K562 (cell line): ENCODE measurements at regions not wholly inside any gene's neighbourhood (a gene's known extent, or its start where the extent isn't known, plus 50 kb on each side); places are given as distances from the start of the nearest gene placed in this dataset.

Experiments used
- ATAC-seq: fragments of 200-7000 bp; cut with Tn5 transposase; 3 replicates; pipeline ENCODE4 v1.9.1; 2020; ENCODE audit warnings: moderate library complexity
- BruUV-seq: library from RNA; stranded (reverse); fragments of 400-500 nt; replicated peaks from 2 replicates; lab custom pipeline; 2021; lab: Mats Ljungman, UMichigan
- CTCF ChIA-PET: fragments of 300-600 bp; formaldehyde crosslinking; extraction: SDS; loops from one replicate; lab custom pipeline; 2021; ENCODE audit warnings: low intra/inter-chr PET ratio; lab: Yijun Ruan, JAX
- POLR2A ChIA-PET: fragments of 300-600, 350-650 bp; sonication (Branson Sonifier 250); formaldehyde crosslinking; extraction: SDS; loops from one replicate; lab custom pipeline; 2021; ENCODE audit warnings: antibody characterized with exemption, inconsistent platforms; lab: Yijun Ruan, JAX
- DNase-seq, 4 experiments: peaks; one replicate each; pipeline versions ENCODE4 v3.0.0 to v3.0.0-alpha.2; 2011 to 2018; ENCODE audit warnings: low spot score in 3 of 4, mixed read lengths in 3 of 4; ENCODE audit errors: extremely low read depth in 1 of 4
- FAIRE-seq: peaks from 2 replicates; lab custom pipeline; 2011; peaks lifted over from hg19 to GRCh38; lab: Jason Lieb, UNC
- H2AFZ ChIP-seq: 2 replicates; pipeline ENCODE4 v1.6.0; 2011; ENCODE audit warnings: low read depth, low read length, control low read depth, inconsistent platforms
- H3K27ac ChIP-seq: fragments of 200-600 bp; 3 replicates; pipeline ENCODE4 v1.8.0; 2011; ENCODE audit warnings: low read depth, mild to moderate bottlenecking, control low read depth, inconsistent platforms, low read length, moderate library complexity, mixed read lengths; ENCODE audit errors: extremely low read depth
- H3K27me3 ChIP-seq, 2 experiments: fragments of 300-600 bp in 1 of 2; 2 replicates in 1 of 2; 3 replicates in 1 of 2; pipeline versions ENCODE4 v1.6.0 to v1.8.0; 2011; ENCODE audit warnings: inconsistent platforms in 2 of 2, low read length in 2 of 2, mild to moderate bottlenecking in 1 of 2, mixed read lengths in 1 of 2, moderate library complexity in 1 of 2; ENCODE audit not compliant: control insufficient read depth in 2 of 2, insufficient read depth in 2 of 2
- H3K36me3 ChIP-seq: fragments of 300-600 bp; 3 replicates; pipeline ENCODE4 v1.8.0; 2011; ENCODE audit warnings: mild to moderate bottlenecking, low read length, inconsistent platforms; ENCODE audit not compliant: control insufficient read depth, insufficient read depth
- H3K4me1 ChIP-seq, 2 experiments: fragments of 200-600 bp in 1 of 2; replicated peaks in 1 of 2; 2 replicates in 1 of 2; 3 replicates in 1 of 2; pipeline versions ENCODE4 v1.5.1 to v1.8.0; 2011; ENCODE audit warnings: inconsistent platforms in 2 of 2, low read length in 2 of 2, mild to moderate bottlenecking in 1 of 2, mixed read lengths in 1 of 2, moderate library complexity in 1 of 2; ENCODE audit not compliant: control insufficient read depth in 2 of 2, insufficient read depth in 2 of 2
- H3K4me2 ChIP-seq: 2 replicates; pipeline ENCODE4 v1.6.1; 2011; ENCODE audit warnings: low read length, control low read depth, inconsistent platforms, mixed read lengths; ENCODE audit not compliant: insufficient read depth
- H3K4me3 ChIP-seq: fragments of 200-600 bp; sonication (generic), shearing (Covaris generic); 2 replicates; pipeline ENCODE4 v1.5.1; 2016; ENCODE audit warnings: control low read depth, inconsistent platforms
- H3K79me2 ChIP-seq: fragments of 200-600 bp; 3 replicates; pipeline ENCODE4 v1.8.0; 2011; ENCODE audit warnings: low read length, inconsistent platforms; ENCODE audit not compliant: control insufficient read depth, insufficient read depth
- H3K9ac ChIP-seq, 2 experiments: 2 replicates each; pipeline versions ENCODE4 v1.6.0 to v1.6.1; 2011; ENCODE audit warnings: low read depth in 2 of 2, low read length in 2 of 2, control low read depth in 1 of 2, inconsistent platforms in 1 of 2, mild to moderate bottlenecking in 1 of 2, mixed read lengths in 1 of 2; ENCODE audit not compliant: insufficient read depth in 1 of 2
- H3K9me1 ChIP-seq: one replicate; pipeline ENCODE4 v1.6.0; 2011; ENCODE audit warnings: inconsistent platforms, mild to moderate bottlenecking, low read length, moderate library complexity; ENCODE audit not compliant: control insufficient read depth, insufficient read depth
- H3K9me3 ChIP-seq: replicated peaks from 2 replicates; pipeline ENCODE4 v1.5.1; 2011; ENCODE audit warnings: low read depth, low read length, inconsistent platforms; ENCODE audit not compliant: control insufficient read depth, insufficient read depth
- H4K20me1 ChIP-seq: replicated peaks from 2 replicates; pipeline ENCODE4 v1.6.1; 2011; ENCODE audit warnings: low read length, inconsistent platforms, mixed read lengths; ENCODE audit not compliant: control insufficient read depth, insufficient read depth
- ARID2 ChIP-seq: fragments of 450-650 bp; IDR thresholded peaks from 2 replicates; pipeline ENCODE4 v1.6.1; 2017; ENCODE audit warnings: antibody characterized with exemption, mild to moderate bottlenecking
- CBX3 ChIP-seq, 2 experiments: IDR thresholded peaks; 1 replicate in 1 of 2; 2 replicates in 1 of 2; pipeline ENCODE4 v1.6.1; 2012; ENCODE audit warnings: inconsistent platforms in 2 of 2, low read length in 2 of 2, borderline replicate concordance in 1 of 2, control low read depth in 1 of 2
- EP400 ChIP-seq: fragments of 450-650 bp; IDR thresholded peaks from 2 replicates; pipeline ENCODE4 v1.6.1; 2017; ENCODE audit warnings: antibody characterized with exemption, mild to moderate bottlenecking, moderate library complexity
- HOXB6 ChIP-seq: fragments of 250-450 bp; sonication (Bioruptor Pico); IDR thresholded peaks from 2 replicates; pipeline ENCODE4 v1.5.1; 2022; ENCODE audit warnings: mild to moderate bottlenecking, borderline replicate concordance
- KAT2B ChIP-seq: IDR thresholded peaks from one replicate; pipeline ENCODE4 v1.6.1; 2012; ENCODE audit warnings: low read depth, mild to moderate bottlenecking, control low read depth, inconsistent platforms, low read length, moderate library complexity
- KAT7 ChIP-seq: sonication (generic); formaldehyde crosslinking; IDR thresholded peaks from 2 replicates; pipeline ENCODE4 v1.8.0; 2022; ENCODE audit warnings: missing genetic modification reagents, mild to moderate bottlenecking, borderline replicate concordance
- KDM2B ChIP-seq: fragments of 250-450 bp; sonication (Bioruptor Pico); IDR thresholded peaks from 2 replicates; pipeline ENCODE4 v1.8.0; 2021; ENCODE audit warnings: mild to moderate bottlenecking, moderate library complexity
- PHB ChIP-seq: fragments of 250-450 bp; sonication (Bioruptor Pico); IDR thresholded peaks from 2 replicates; pipeline ENCODE4 v1.5.0; 2021
- RBBP5 ChIP-seq: fragments of 200-600 bp; sonication (generic); IDR thresholded peaks from 2 replicates; pipeline ENCODE4 v1.6.1; 2012; ENCODE audit warnings: borderline replicate concordance, mild to moderate bottlenecking, low read length, control low read depth, inconsistent platforms; ENCODE audit not compliant: insufficient read depth, poor library complexity, severe bottlenecking
- SETDB1 ChIP-seq: IDR thresholded peaks from one replicate; pipeline ENCODE4 v1.6.1; 2012; ENCODE audit warnings: low read length, control low read depth, inconsistent platforms
- TAF9B ChIP-seq: fragments of 450-650 bp; IDR thresholded peaks from 2 replicates; pipeline ENCODE4 v1.6.1; 2018; ENCODE audit warnings: mild to moderate bottlenecking; ENCODE audit not compliant: partially characterized antibody
- ZNF445 ChIP-seq: fragments of 250-450 bp; sonication (Bioruptor Pico); IDR thresholded peaks from 2 replicates; pipeline ENCODE4 v1.4.0; 2020; ENCODE audit warnings: low read depth, mild to moderate bottlenecking, moderate library complexity
- WGBS: fragments of 100-300 bp; shearing (Covaris generic); methylation state at CpG from one replicate; pipeline ENCODE4 v1.1.6; 2016; ENCODE audit warnings: low coverage, mixed read lengths; ENCODE audit not compliant: insufficient coverage; ENCODE audit errors: missing lambda C conversion rate; 5-methylcytosine and 5-hydroxymethylcytosine counted together
- in situ Hi-C: fragments of 300-500 bp; cut with MboI; formaldehyde crosslinking; loops from 4 replicates; pipeline ENCODE4 v1.15.0; 2018; ENCODE audit warnings: inconsistent platforms, mixed read lengths
- intact Hi-C: fragments of 100-400 bp; cut with micrococcal nuclease; formaldehyde crosslinking; loops from 2 replicates; pipeline ENCODE4 v1.14.2; 2022
- TF ChIP-seq, protein P1 (sequence below): fragments of 450-650 bp; formaldehyde crosslinking; IDR thresholded peaks from 2 replicates; pipeline ENCODE4 v1.4.0; 2022; ENCODE audit warnings: missing genetic modification characterization

DNA sequence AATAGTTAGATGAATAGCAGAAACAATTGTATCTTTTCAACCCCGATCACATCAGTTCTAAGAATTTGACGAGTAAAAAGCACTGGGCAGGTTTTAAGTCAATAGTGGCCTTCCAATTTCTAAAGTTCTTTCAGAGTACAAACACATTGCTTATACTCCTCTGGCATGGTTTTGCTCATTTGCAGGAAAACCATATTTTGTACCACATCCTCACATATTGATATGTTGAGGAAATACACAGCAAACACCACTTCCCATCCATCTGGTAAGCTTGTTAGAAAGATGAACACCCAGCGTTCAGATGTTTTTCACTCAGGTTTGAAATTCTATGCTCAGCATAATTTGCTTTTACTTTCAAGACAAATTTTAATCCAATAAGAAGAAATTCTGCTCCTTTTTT, 344.6 kb upstream of the ACVR2A start:
- H3K79me2 ChIP-seq, result no peaks in the 10 kb centered on the region
- H3K4me1 ChIP-seq, result no peaks in the 10 kb centered on the region
- H4K20me1 ChIP-seq, result no peaks in the 10 kb centered on the region
- in situ Hi-C loops, result no loop called here
- no peaks in the 10 kb centered on the region for H3K9me1 ChIP-seq
- no peak for FAIRE-seq
- no peak overlapping the region for H3K27ac ChIP-seq
- TF ChIP-seq RBBP5, result no peak
- no peak for TF ChIP-seq KAT7 (CRISPR knock-in tag)
- TF ChIP-seq, protein P1, sequence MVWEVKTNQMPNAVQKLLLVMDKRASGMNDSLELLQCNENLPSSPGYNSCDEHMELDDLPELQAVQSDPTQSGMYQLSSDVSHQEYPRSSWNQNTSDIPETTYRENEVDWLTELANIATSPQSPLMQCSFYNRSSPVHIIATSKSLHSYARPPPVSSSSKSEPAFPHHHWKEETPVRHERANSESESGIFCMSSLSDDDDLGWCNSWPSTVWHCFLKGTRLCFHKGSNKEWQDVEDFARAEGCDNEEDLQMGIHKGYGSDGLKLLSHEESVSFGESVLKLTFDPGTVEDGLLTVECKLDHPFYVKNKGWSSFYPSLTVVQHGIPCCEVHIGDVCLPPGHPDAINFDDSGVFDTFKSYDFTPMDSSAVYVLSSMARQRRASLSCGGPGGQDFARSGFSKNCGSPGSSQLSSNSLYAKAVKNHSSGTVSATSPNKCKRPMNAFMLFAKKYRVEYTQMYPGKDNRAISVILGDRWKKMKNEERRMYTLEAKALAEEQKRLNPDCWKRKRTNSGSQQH, result no peak
- TF ChIP-seq CBX3 (IDR thresholded peaks at IDR 0.05; ENCODE audit: borderline replicate concordance in 1 of 2, low read length in 2 of 2), result no peak
- TF ChIP-seq KDM2B (CRISPR knock-in tag), result no peak
- no peak for TF ChIP-seq KAT2B
- TF ChIP-seq ZNF445 (CRISPR knock-in tag), result no peak
- TF ChIP-seq TAF9B, result no peak
- TF ChIP-seq HOXB6, result no peak
- TF ChIP-seq SETDB1, result no peak
- TF ChIP-seq ARID2, result no peak
- no peak for TF ChIP-seq PHB (CRISPR knock-in tag)
- TF ChIP-seq EP400, result no peak
- TF ChIP-seq, all 486 proteins: peak for 0
- ChIA-PET CTCF (no interaction called here), POLR2A (no interaction called here)
- Histone ChIP-seq H3K27me3 (no peaks in the 10 kb centered on the region), H2AFZ (no peak overlapping the region), H3K36me3 (no peaks in the 10 kb centered on the region), H3K4me3 (no peak overlapping the region), H3K9ac (no peak overlapping the region), H3K9me3 (no peaks in the 10 kb centered on the region), H3K4me2 (no peak overlapping the region)
- ATAC-seq (no peak), DNase-seq (no peak)
- intact Hi-C loops, result no loop called here
- BruUV-seq, result no TSS peak
- WGBS, result 0% methylated on average over 3 of the region's 3 CpGs
